ENCODE measurements at regions not wholly inside any gene's neighbourhood (a gene's known extent, or its start where the extent isn't known, plus 50 kb on each side); places are given as distances from the start of the nearest gene placed in this dataset.

GRCh38 chr4:59565836-59566235, 1634.3 kb upstream of the ADGRL3 start:
- no peaks in the 10 kb centered on the region for H3K27me3 ChIP-seq
- no peak for DNase-seq
- TF ChIP-seq CTCF (IDR thresholded peaks at IDR 0.05) (no peak), POLR2A (IDR thresholded peaks at IDR 0.05) (no peak)

DNA sequence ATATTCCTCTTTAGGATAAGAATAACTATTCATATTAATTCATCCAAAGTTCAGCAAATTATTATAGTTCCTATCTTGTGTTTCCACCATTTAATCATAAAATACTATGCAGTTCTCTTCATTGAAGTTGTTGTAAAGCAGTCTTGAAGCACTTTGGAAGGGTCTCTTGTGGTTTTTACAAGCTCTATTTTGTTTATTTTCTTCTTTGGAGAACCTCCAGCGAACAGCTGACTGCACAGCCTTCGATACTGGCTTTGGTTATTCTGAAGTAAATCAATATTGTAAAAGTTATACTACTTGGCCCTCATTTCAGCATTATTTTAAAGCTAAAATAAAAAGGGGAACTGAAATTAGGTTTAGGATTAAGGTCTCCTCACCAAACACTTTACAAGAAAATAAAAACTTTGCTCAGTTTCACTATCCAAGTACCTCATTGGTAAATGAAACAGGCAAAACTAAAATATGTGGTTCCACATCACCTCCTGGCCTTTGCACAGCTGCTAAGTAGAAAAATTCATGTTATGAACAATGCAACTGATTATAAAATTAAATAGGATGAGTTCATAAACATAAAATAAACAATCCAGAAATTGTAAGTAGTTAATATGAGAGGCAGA, 1629.2 kb upstream of the ADGRL3 start:
- TF ChIP-seq POLR2A (IDR thresholded peaks at IDR 0.05) (no peak), CTCF (IDR thresholded peaks at IDR 0.05) (no peak)
- no peaks in the 10 kb centered on the region for H3K36me3 ChIP-seq
- H3K27me3 ChIP-seq = no peaks in the 10 kb centered on the region
- H3K27ac ChIP-seq = no peak overlapping the region
- no peak overlapping the region for H3K4me3 ChIP-seq
- no peaks in the 10 kb centered on the region for H3K4me1 ChIP-seq
- no peak for DNase-seq
- no peaks in the 10 kb centered on the region for H3K9me3 ChIP-seq

More at GRCh38 chr4:59565836-59566235, 1634.3 kb upstream of the ADGRL3 start:
- Histone ChIP-seq H3K4me3 (no peak overlapping the region), H3K4me1 (no peaks in the 10 kb centered on the region), H3K27ac (no peak overlapping the region), H3K9me3 (no peaks in the 10 kb centered on the region), H3K36me3 (no peaks in the 10 kb centered on the region)

GRCh38 chr4:59571805-59572430, 1628.2 kb upstream of the ADGRL3 start:
- H3K4me3 ChIP-seq = no peak overlapping the region
- no peaks in the 10 kb centered on the region for H3K4me1 ChIP-seq
- H3K9me3 ChIP-seq = no peaks in the 10 kb centered on the region
- H3K36me3 ChIP-seq = no peaks in the 10 kb centered on the region
- H3K27me3 ChIP-seq = no peaks in the 10 kb centered on the region
- DNase-seq = no peak
- TF ChIP-seq CTCF (IDR thresholded peaks at IDR 0.05) (no peak), POLR2A (IDR thresholded peaks at IDR 0.05) (no peak)
- no peak overlapping the region for H3K27ac ChIP-seq

GRCh38 chr4:59583845-59584568, 1616.1 kb upstream of the ADGRL3 start:
- Histone ChIP-seq H3K4me1 (no peaks in the 10 kb centered on the region), H3K36me3 (no peaks in the 10 kb centered on the region), H3K9me3 (no peaks in the 10 kb centered on the region), H3K4me3 (no peak overlapping the region), H3K27me3 (no peaks in the 10 kb centered on the region), H3K27ac (no peak overlapping the region)
- TF ChIP-seq POLR2A (IDR thresholded peaks at IDR 0.05) = no peak
- no peak for TF ChIP-seq CTCF (IDR thresholded peaks at IDR 0.05)
- peak in 1 of 3 donors; percentile 19 for DNase-seq

- no peaks in the 10 kb centered on the region for H3K4me1 ChIP-seq
- no peaks in the 10 kb centered on the region for H3K9me3 ChIP-seq
- H3K36me3 ChIP-seq = no peaks in the 10 kb centered on the region
- no peak overlapping the region for H3K4me3 ChIP-seq
- peak overlapping the region in 1 of 4 donors; percentile 63 for H3K27ac ChIP-seq
- no peaks in the 10 kb centered on the region for H3K27me3 ChIP-seq
- DNase-seq = peak in 1 of 3 donors; percentile 49
- no peak for TF ChIP-seq CTCF (IDR thresholded peaks at IDR 0.05)
- TF ChIP-seq POLR2A (IDR thresholded peaks at IDR 0.05) = no peak
These were observed 1602.4 kb upstream of the ADGRL3 start for GRCh38 chr4:59597536-59598329.

All from Peyer's patch (tissue), 4 donors.